ENCODE measurements at regions not wholly inside any gene's neighbourhood (a gene's known extent, or its start where the extent isn't known, plus 50 kb on each side); places are given as distances from the start of the nearest gene placed in this dataset.
"Not testable (repeated sequence)": the region's sequence is repeated elsewhere in the genome, so short reads cannot be mapped to it uniquely, and the experiment has no call there.

DNA sequence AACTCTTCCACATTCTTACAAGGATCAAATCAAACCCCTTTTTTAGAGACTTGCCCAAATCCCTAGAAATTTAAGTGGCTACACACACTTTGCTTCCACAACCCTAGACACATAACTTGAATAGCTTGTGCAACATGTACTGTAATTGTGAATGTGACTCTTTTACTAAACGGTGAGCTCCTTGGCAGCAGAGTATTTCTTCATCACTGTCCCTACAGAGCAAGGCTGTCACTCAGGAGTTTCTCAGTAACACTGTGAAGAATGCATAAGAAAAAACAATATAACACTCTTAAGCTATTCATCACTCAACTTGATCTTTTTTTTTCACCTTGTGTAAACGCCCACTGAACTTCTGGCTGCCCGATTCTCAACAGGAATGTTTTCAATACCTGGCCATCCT is 53.8 kb upstream of the ADAMTS18 start:
- DNase-seq = no peak

DNA sequence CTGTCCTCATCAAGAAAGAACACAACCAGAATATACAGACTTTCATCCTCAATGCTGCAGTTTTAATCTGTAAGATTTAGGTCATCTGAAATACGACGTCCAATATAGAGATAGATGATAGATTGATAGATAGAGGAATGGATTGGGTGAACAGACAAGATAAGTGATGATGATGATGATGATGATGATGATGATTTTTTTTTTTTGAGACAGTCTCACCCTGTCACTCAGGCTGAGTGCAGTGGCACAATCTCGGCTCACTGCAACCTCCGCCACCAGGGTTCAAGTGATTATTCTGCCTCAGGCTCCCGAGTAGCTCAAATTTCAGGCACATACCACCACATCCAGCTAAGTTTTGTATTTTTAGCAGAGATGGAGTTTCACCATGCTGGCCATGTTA is 56.3 kb upstream of the ADAMTS18 start:
- no peak for DNase-seq

DNA sequence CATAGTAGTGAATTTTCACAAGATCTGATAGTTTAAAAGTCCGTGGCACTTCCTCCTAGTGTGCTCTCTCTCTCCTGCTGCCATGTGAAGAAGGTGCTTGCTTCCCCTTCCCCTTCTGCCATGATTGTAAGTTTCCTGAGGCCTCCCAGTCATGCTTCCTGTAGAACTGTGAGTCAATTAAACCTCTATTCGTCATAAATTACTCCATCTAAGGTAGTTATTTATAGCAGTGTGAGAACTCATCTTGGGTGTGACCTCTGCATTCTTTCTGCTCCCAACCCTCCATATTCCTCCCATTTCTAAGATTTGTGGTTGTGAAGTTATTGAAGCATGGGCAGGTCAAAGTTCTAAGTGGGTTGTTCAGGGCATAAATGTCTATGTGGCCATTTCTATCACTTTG is 62.1 kb upstream of the ADAMTS18 start:
- no peak for DNase-seq

DNA sequence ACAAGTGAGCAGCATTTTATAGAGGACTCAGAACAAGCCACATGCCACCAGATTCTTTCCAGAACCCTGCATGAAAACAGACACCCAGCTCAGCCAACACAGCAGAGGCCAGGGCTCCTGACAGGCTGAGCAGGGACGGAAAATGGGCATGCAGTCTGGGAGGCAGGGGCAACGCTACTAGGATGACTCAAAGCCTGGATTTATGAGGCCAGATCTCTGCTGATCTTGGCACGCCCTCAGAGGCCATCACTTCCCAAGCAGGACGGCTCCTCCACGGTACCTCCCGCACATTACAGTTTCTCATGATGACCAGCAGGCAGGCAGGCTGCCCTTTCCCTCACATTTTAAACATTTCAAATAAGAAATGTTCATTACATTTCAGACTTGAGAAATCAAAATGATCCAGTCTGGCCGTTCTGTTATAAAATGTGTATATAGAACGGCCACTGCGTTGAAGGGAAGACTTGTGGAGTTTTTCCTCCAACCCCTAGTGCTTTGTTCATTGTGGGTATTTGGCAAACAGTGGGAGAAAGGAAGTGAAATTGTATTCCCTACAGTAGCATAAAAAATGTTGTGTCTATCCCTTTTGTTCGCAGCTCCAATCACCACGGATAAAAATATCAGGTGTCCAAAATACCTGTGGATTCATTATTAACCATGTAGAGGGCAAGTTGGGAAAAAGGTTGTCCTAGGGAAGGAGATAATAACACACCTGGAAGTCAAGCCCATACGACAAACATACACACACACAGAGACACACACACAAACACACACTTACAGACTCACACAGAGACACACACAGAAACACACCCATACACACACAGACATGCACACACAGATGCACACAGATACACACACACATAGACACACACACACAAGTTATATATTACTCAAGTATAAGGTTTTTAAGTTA is 64.8 kb upstream of the ADAMTS18 start:
- DNase-seq = no peak

- DNase-seq = no peak
These were observed 65.4 kb upstream of the ADAMTS18 start for GRCh38 chr16:77500286-77500598.

DNA sequence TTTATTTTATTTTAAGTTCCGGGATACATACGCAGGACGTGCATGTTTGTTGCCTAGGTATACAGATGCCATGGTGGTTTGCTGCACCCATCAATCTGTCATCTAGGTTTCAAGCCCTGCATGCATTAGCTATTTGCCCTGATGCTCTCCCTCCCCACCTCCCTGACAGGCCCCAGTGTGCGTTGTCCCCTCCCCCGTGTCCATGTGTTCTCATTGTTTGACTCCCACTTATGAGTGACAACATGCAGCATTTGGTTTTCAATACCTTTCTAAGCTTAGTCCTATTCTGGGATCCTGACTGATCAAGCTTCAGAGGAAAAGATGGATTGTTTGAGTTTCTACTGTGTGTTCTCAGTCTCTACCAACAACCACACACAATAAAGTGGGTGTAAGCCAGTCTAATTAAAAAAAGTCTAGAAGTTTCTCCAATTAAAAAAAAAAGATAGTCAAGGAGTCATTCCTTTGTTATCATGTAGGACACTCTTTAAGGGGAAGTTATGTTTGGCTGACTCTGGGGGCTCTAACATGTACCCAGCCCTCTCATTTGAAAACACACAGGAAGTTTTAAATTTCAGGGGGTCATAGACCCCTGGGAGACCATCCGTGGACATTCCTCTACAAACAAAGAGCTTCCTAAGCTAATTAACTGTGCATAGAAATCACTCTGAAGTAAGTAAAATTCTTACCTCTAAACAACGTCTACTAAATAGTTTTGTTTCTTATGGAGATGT is 66.3 kb upstream of the ADAMTS18 start:
- DNase-seq = no peak

- DNase-seq = no peak
These were observed 67.6 kb upstream of the ADAMTS18 start for GRCh38 chr16:77502448-77502847.

- DNase-seq = not testable (repeated sequence)
These were observed 71.7 kb upstream of the ADAMTS18 start for GRCh38 chr16:77506492-77506891.

GRCh38 chr16:77509051-77509450 is 74.2 kb upstream of the ADAMTS18 start:
- DNase-seq = no peak

- no peak for DNase-seq
These were observed 75.0 kb upstream of the ADAMTS18 start for GRCh38 chr16:77509796-77510195.

- DNase-seq = no peak
These were observed 76.2 kb upstream of the ADAMTS18 start for GRCh38 chr16:77511053-77511452.

DNA sequence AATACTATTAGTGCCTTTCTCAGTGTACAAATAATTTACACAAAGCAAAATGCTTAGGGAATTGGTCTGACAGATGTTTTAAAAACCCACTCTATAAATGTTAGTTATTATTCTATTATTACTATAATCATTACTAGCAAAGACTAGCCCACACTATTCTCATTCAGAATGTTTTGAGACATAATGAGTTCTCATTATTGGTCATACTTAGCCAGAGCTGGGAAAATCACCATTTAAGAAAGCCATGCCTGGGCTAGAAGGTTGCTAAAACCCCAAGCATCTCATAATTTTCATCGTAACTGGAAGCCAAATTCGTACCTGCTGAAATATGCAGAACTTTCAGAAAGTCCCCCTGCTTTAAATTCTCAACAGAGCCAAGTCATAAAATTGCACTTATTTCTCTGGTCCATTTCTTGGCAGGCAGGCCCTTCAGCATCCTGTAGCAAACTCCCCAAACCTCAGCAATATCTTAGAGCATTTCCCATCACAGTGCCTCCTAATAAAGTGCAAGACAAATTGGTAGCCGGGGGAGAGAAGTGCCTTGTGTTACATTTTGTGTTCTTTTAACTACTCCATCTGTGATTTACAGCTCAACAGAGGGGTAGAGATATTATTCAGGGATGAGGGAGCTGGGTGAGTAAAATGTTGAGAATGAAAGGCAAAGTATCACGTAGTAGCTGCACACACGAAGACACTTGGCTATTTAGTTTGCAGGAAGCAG is 79.8 kb upstream of the ADAMTS18 start:
- no peak for DNase-seq

- DNase-seq = not testable (repeated sequence)
These were observed 90.4 kb upstream of the ADAMTS18 start for GRCh38 chr16:77525226-77525625.

DNA sequence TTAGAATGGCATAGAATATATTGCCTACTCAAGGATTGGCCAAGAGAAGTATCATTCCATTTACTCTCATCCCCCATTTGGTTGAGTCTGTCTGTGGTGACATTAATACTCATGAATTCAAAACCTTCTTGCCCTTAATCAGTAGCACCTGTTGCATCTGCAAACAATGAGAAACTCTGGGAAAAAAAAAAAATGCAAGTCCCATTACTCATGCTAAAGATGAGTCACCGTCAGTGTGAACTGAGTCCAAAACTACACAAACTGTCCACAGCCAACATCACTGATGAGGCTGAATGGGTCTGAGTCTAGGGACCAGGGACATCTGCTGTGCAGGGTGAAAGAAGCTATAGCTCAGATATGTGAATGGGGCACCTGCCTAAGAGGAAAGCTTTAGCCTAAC is 96.9 kb upstream of the ADAMTS18 start:
- no peak for DNase-seq

- no peak for DNase-seq
These were observed 102.0 kb upstream of the ADAMTS18 start for GRCh38 chr16:77536809-77537208.

GRCh38 chr16:77539421-77540034 is 104.7 kb upstream of the ADAMTS18 start:
- DNase-seq = no peak

- no peak for DNase-seq
These were observed 105.8 kb upstream of the ADAMTS18 start for GRCh38 chr16:77540646-77541045.

DNA sequence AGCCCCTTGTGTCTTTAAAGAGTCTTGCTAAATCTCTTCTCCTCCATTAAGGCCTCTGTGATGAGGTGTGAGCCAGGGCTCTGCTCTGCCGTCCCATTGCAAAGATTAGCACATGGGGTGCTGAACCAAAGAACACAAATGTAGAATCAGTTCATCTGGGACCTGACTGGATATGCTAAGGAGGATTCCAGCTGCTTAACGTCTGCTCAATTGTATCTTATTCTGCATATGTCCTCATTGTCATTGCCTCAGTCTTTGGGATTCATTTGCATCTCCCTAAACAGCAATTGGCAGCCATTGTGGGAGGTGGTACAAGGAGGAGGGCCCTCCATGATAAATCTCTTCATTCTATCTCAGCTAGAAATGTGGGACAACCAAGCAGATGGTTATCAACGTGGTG is 106.3 kb upstream of the ADAMTS18 start:
- no peak for DNase-seq

DNA sequence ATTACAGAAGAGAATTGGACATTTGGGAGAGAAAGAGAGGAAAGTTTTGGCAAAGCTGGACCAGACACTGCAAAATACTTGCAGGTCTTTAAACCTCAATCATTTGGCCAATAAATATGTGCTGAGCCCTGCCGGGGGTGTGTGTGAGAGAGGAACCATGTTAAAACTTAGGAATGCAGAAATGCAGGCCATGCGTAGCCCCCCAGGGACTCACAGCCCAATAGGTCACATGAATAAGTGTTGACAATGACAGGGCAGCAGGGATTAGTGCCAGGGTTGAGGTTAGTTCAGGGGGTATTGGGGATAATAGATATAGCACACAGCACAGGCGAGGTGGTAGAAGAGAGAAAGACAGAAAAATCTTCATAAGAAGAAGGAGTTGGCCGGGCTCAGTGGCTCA is 113.3 kb upstream of the ADAMTS18 start:
- DNase-seq = no peak

DNA sequence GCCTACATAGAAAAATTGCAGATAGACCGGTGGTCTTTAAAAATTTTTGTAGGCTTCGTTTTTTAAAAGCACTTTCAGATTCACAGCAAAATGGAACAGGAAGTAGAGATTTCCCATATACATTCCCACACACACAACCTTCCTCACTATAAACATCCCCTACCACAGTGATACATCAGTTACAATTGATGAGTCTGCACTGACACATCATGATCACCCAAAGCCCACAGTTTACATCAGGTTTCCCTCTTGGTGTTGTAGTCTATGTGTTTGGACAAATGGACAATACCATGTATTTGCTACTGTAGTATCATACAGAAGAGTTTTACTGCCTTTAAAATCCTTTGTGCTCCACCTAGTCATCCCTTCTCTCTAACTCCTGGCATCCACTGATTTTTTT is 113.9 kb upstream of the ADAMTS18 start:
- no peak for DNase-seq

- no peak for DNase-seq
These were observed 115.0 kb upstream of the ADAMTS18 start for GRCh38 chr16:77549876-77550275.

- DNase-seq = no peak
These were observed 116.5 kb upstream of the ADAMTS18 start for GRCh38 chr16:77551357-77551756.

- no peak for DNase-seq
These were observed 118.3 kb upstream of the ADAMTS18 start for GRCh38 chr16:77553130-77553529.

Data from AML-193 (cell line).